SK-N-SH treated with all-trans-retinoic acid at 6 μM for 48 hours (cell line): ENCODE measurements at regions not wholly inside any gene's neighbourhood (a gene's known extent, or its start where the extent isn't known, plus 50 kb on each side); places are given as distances from the start of the nearest gene placed in this dataset.
"Not testable (repeated sequence)": the region's sequence is repeated elsewhere in the genome, so short reads cannot be mapped to it uniquely, and the experiment has no call there.

Experiments used
- ATAC-seq: fragments of 200-7000 bp; cut with Tn5 transposase; 3 replicates; pipeline ENCODE4 v1.9.1; 2020; ENCODE audit warnings: mild to moderate bottlenecking, moderate library complexity
- BACH2 ChIP-seq: fragments of 250-450 bp; sonication (Bioruptor Pico); IDR thresholded peaks from 2 replicates; pipeline ENCODE4 v1.9.0; 2021; ENCODE audit warnings: mild to moderate bottlenecking, borderline replicate concordance
- CREB5 ChIP-seq: fragments of 250-450 bp; sonication (Bioruptor Pico); IDR thresholded peaks from 2 replicates; pipeline ENCODE4 v1.5.1; 2020; ENCODE audit warnings: low read depth, mild to moderate bottlenecking, moderate library complexity
- CSDC2 ChIP-seq: fragments of 250-450 bp; sonication (Bioruptor Pico); IDR thresholded peaks from 2 replicates; pipeline ENCODE4 v1.5.0; 2020; ENCODE audit warnings: mild to moderate bottlenecking, moderate library complexity
- CSRNP3 ChIP-seq: fragments of 250-450 bp; sonication (Bioruptor Pico); IDR thresholded peaks from 2 replicates; pipeline ENCODE4 v1.5.1; 2021; ENCODE audit warnings: mild to moderate bottlenecking, moderate library complexity
- ESRRG ChIP-seq: fragments of 250-450 bp; sonication (Bioruptor Pico); IDR thresholded peaks from 2 replicates; pipeline ENCODE4 v1.6.1; 2021; ENCODE audit warnings: mild to moderate bottlenecking
- OSR1 ChIP-seq: fragments of 250-450 bp; sonication (Bioruptor Pico); IDR thresholded peaks from 2 replicates; pipeline ENCODE4 v1.8.0; 2022; ENCODE audit warnings: moderate library complexity, mild to moderate bottlenecking, inconsistent platforms
- POU6F1 ChIP-seq: fragments of 250-450 bp; sonication (Bioruptor Pico); IDR thresholded peaks from 2 replicates; pipeline ENCODE4 v1.8.0; 2021; ENCODE audit warnings: low read depth, mild to moderate bottlenecking, moderate library complexity, borderline replicate concordance
- PPARA ChIP-seq: fragments of 250-450 bp; sonication (Bioruptor Pico); IDR thresholded peaks from 2 replicates; pipeline ENCODE4 v1.5.0; 2020; ENCODE audit warnings: mild to moderate bottlenecking, borderline replicate concordance
- RARB ChIP-seq: fragments of 250-450 bp; sonication (Bioruptor Pico); IDR thresholded peaks from 2 replicates; pipeline ENCODE4 v1.8.0; 2021; ENCODE audit warnings: mild to moderate bottlenecking, moderate library complexity
- SNAI2 ChIP-seq: fragments of 250-450 bp; sonication (Bioruptor Pico); IDR thresholded peaks from 2 replicates; pipeline ENCODE4 v1.5.0; 2020; ENCODE audit warnings: mild to moderate bottlenecking, moderate library complexity
- TCF4 ChIP-seq: fragments of 250-450 bp; sonication (Bioruptor Pico); IDR thresholded peaks from 2 replicates; pipeline ENCODE4 v1.8.0; 2021; ENCODE audit warnings: mild to moderate bottlenecking, moderate library complexity, borderline replicate concordance
- TOX ChIP-seq: fragments of 250-450 bp; sonication (Bioruptor Pico); IDR thresholded peaks from 2 replicates; pipeline ENCODE4 v1.8.0; 2021; ENCODE audit warnings: mild to moderate bottlenecking, moderate library complexity, borderline replicate concordance
- TSHZ2 ChIP-seq: fragments of 250-450 bp; sonication (Bioruptor Pico); IDR thresholded peaks from 2 replicates; pipeline ENCODE4 v1.5.0; 2020; ENCODE audit warnings: mild to moderate bottlenecking, moderate library complexity
- ZC3H10 ChIP-seq: fragments of 250-450 bp; sonication (Bioruptor Pico); IDR thresholded peaks from 2 replicates; pipeline ENCODE4 v1.5.1; 2021; ENCODE audit warnings: mild to moderate bottlenecking, moderate library complexity
- ZFP3 ChIP-seq: fragments of 250-450 bp; sonication (Bioruptor Pico); IDR thresholded peaks from 2 replicates; pipeline ENCODE4 v1.5.0; 2020; ENCODE audit warnings: mild to moderate bottlenecking, moderate library complexity
- ZFP30 ChIP-seq: fragments of 450-650 bp; formaldehyde crosslinking; IDR thresholded peaks from 2 replicates; pipeline ENCODE4 v1.5.0; 2022; ENCODE audit warnings: mild to moderate bottlenecking, moderate library complexity
- ZNF70 ChIP-seq: fragments of 450-650 bp; formaldehyde crosslinking; IDR thresholded peaks from 2 replicates; pipeline ENCODE4 v1.5.0; 2020; ENCODE audit warnings: mild to moderate bottlenecking, moderate library complexity

GRCh38 chr13:80524447-80525215, 183.7 kb upstream of the SPRY2 start:
- TF ChIP-seq CREB5 (CRISPR knock-in tag) (no peak), TOX (CRISPR knock-in tag) (no peak), ZFP3 (no peak), OSR1 (CRISPR knock-in tag) (no peak), CSDC2 (no peak)
- no peak for ATAC-seq

- ATAC-seq = no peak
- TF ChIP-seq ZC3H10 (no peak), SNAI2 (CRISPR knock-in tag) (no peak), TSHZ2 (CRISPR knock-in tag) (no peak), BACH2 (CRISPR knock-in tag) (no peak), CSRNP3 (no peak), RARB (CRISPR knock-in tag) (no peak), ESRRG (CRISPR knock-in tag) (no peak), ZNF70 (CRISPR knock-in tag) (no peak), ZFP30 (no peak), TCF4 (CRISPR knock-in tag) (no peak), ZFP3 (no peak), POU6F1 (CRISPR knock-in tag) (no peak), PPARA (no peak)
Observed at GRCh38 chr13:80523134-80523533, 182.2 kb upstream of the SPRY2 start.

- not testable (repeated sequence) for ATAC-seq
Observed at GRCh38 chr13:80522463-80522862, 181.5 kb upstream of the SPRY2 start.

GRCh38 chr13:80516818-80517348, 176.0 kb upstream of the SPRY2 start:
- TF ChIP-seq CREB5 (CRISPR knock-in tag) (no peak), CSRNP3 (no peak), RARB (CRISPR knock-in tag) (no peak), ZFP3 (no peak), ZFP30 (no peak), CSDC2 (no peak), TCF4 (CRISPR knock-in tag) (no peak), TOX (CRISPR knock-in tag) (no peak), SNAI2 (CRISPR knock-in tag) (no peak), POU6F1 (CRISPR knock-in tag) (no peak), PPARA (no peak), BACH2 (CRISPR knock-in tag) (no peak)
- TF ChIP-seq, all 23 proteins: peak for 0
- ATAC-seq = no peak
